Omental fat pad (tissue), 3 donors: ENCODE measurements at regions not wholly inside any gene's neighbourhood (a gene's known extent, or its start where the extent isn't known, plus 50 kb on each side); places are given as distances from the start of the nearest gene placed in this dataset.

Experiments
- ATAC-seq: fragments of 150-250 bp; one replicate; pipeline ENCODE4 v1.9.1; 2016; ENCODE audit warnings: mild to moderate bottlenecking, moderate library complexity; ENCODE audit not compliant: low FRiP score
- DNase-seq: peaks from one replicate; pipeline ENCODE4 v3.0.0-alpha.2; 2019; ENCODE audit warnings: low spot score
- CTCF ChIP-seq, 3 donors: fragments of 450-650 bp; IDR thresholded peaks; one replicate each; pipeline ENCODE4 v1.5.1; 2016 to 2017; ENCODE audit warnings: antibody characterized with exemption in 3 of 3, mild to moderate bottlenecking in 3 of 3, moderate library complexity in 2 of 3

GRCh38 chr19:31125071-31125470, 224.2 kb downstream of the TSHZ3 start:
- ATAC-seq: no peak
- no peak for DNase-seq
- TF ChIP-seq CTCF (IDR thresholded peaks at IDR 0.05): no peak

GRCh38 chr19:31121501-31121900, 227.7 kb downstream of the TSHZ3 start:
- ATAC-seq: no peak
- TF ChIP-seq CTCF (IDR thresholded peaks at IDR 0.05): no peak
- DNase-seq: no peak

- no peak for ATAC-seq
- DNase-seq: no peak
- TF ChIP-seq CTCF (IDR thresholded peaks at IDR 0.05): no peak
Observed at GRCh38 chr19:31120952-31121351, 228.3 kb downstream of the TSHZ3 start.

- ATAC-seq (no peak), DNase-seq (no peak)
- TF ChIP-seq CTCF (IDR thresholded peaks at IDR 0.05): no peak
Observed at GRCh38 chr19:31119951-31120690, 229.1 kb downstream of the TSHZ3 start.

GRCh38 chr19:31118986-31119385, 230.2 kb downstream of the TSHZ3 start:
- ATAC-seq (no peak), DNase-seq (no peak)
- TF ChIP-seq CTCF (IDR thresholded peaks at IDR 0.05): no peak

GRCh38 chr19:31118287-31118955, 230.8 kb downstream of the TSHZ3 start:
- no peak for DNase-seq
- TF ChIP-seq CTCF (IDR thresholded peaks at IDR 0.05): no peak
- no peak for ATAC-seq

- ATAC-seq (no peak), DNase-seq (no peak)
- no peak for TF ChIP-seq CTCF (IDR thresholded peaks at IDR 0.05)
Observed at GRCh38 chr19:31114585-31114984, 234.7 kb downstream of the TSHZ3 start.
